GM23248 (cell line): ENCODE measurements at regions not wholly inside any gene's neighbourhood (a gene's known extent, or its start where the extent isn't known, plus 50 kb on each side); places are given as distances from the start of the nearest gene placed in this dataset.

Experiments used
- DNase-seq: peaks from one replicate; pipeline ENCODE4 v3.0.0-alpha.2; 2015
- H2AFZ ChIP-seq: fragments of 200-600 bp; sonication (generic); 2 replicates; pipeline ENCODE4 v1.6.1; 2016; ENCODE audit warnings: antibody characterized with exemption
- H3F3A ChIP-seq: fragments of 200-600 bp; sonication (generic); 2 replicates; pipeline ENCODE4 v1.6.1; 2016; ENCODE audit warnings: mild to moderate bottlenecking, antibody characterized with exemption, mixed run types; ENCODE audit not compliant: insufficient read depth
- H3K27ac ChIP-seq: fragments of 200-600 bp; sonication (generic); 2 replicates; pipeline ENCODE4 v1.5.1; 2016; ENCODE audit warnings: mild to moderate bottlenecking
- H3K27me3 ChIP-seq: fragments of 200-600 bp; sonication (generic); replicated peaks from 2 replicates; pipeline ENCODE4 v1.6.1; 2016; ENCODE audit warnings: mild to moderate bottlenecking; ENCODE audit not compliant: insufficient read depth
- H3K36me3 ChIP-seq: fragments of 200-600 bp; sonication (generic); 2 replicates; pipeline ENCODE4 v1.6.1; 2016; ENCODE audit warnings: low read depth, mild to moderate bottlenecking
- H3K4me1 ChIP-seq: fragments of 200-600 bp; sonication (generic); 2 replicates; pipeline ENCODE4 v1.6.1; 2016; ENCODE audit warnings: mild to moderate bottlenecking; ENCODE audit not compliant: insufficient read depth
- H3K4me2 ChIP-seq: fragments of 200-600 bp; sonication (generic); one replicate; pipeline ENCODE4 v1.6.1; 2016; ENCODE audit warnings: mild to moderate bottlenecking; ENCODE audit not compliant: unreplicated experiment
- H3K4me3 ChIP-seq: fragments of 200-600 bp; sonication (generic); 2 replicates; pipeline ENCODE4 v1.5.1; 2016; ENCODE audit warnings: mild to moderate bottlenecking
- H3K79me2 ChIP-seq: fragments of 200-600 bp; sonication (generic); 2 replicates; pipeline ENCODE4 v1.6.1; 2016; ENCODE audit warnings: mild to moderate bottlenecking; ENCODE audit not compliant: insufficient read depth
- H3K9ac ChIP-seq: fragments of 200-600 bp; sonication (generic); 2 replicates; pipeline ENCODE4 v1.6.1; 2016; ENCODE audit warnings: mild to moderate bottlenecking
- H3K9me2 ChIP-seq: fragments of 200-600 bp; sonication (generic); 2 replicates; pipeline ENCODE4 v1.6.1; 2016; ENCODE audit warnings: mixed run types, mild to moderate bottlenecking, moderate library complexity; ENCODE audit not compliant: insufficient read depth
- H3K9me3 ChIP-seq: fragments of 200-600 bp; sonication (generic); one replicate; pipeline ENCODE4 v1.6.1; 2017; ENCODE audit warnings: low read depth
- H4K20me1 ChIP-seq: fragments of 200-600 bp; sonication (generic); 2 replicates; pipeline ENCODE4 v1.6.0; 2016; ENCODE audit not compliant: insufficient read depth
- EZH2 ChIP-seq: fragments of 200-600 bp; sonication (generic); IDR thresholded peaks from 2 replicates; pipeline ENCODE4 v1.6.1; 2018; ENCODE audit warnings: antibody characterized with exemption, mild to moderate bottlenecking; ENCODE audit not compliant: insufficient read depth, poor library complexity, severe bottlenecking
- EZH2phosphoT487 ChIP-seq: fragments of 200-600 bp; sonication (generic); IDR thresholded peaks from 2 replicates; pipeline ENCODE4 v1.6.1; 2018; ENCODE audit warnings: antibody characterized with exemption, moderate library complexity, mild to moderate bottlenecking, low read depth; ENCODE audit not compliant: insufficient read depth
- WGBS, 2 experiments: methylation state at CpG; one replicate each; pipeline ENCODE4 v1.1.6; 2015 to 2017; ENCODE audit warnings: low lambda C conversion rate in 2 of 2, low coverage in 1 of 2; ENCODE audit errors: missing lambda C conversion rate in 2 of 2; 5-methylcytosine and 5-hydroxymethylcytosine counted together
- in situ Hi-C: fragments of 300-500 bp; cut with MboI; formaldehyde crosslinking; loops from 2 replicates; pipeline ENCODE4 v1.15.0; 2020

DNA sequence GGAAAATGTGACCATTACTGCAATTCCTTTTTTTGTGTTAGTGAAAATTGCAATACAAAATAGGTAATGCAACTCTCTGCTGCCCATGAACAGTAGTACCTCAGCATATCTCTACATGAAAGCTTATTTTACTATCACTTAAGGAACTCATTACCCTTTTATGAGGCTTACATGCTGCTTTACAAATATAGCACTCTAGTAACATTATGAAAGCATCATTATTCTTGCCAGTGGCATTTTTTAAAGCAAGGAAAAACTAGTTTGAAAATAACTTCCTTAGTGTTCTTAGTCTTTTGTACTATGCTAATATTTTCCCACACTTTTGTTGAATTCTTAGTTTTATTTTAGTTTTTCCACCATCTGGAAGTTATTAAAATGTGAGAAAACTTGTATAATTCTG lies 797.3 kb upstream of the ARRDC3 start:
- TF ChIP-seq EZH2: no peak
- no peak for TF ChIP-seq EZH2phosphoT487
- Histone ChIP-seq H3F3A (no peaks in the 10 kb centered on the region), H3K27me3 (no peaks in the 10 kb centered on the region), H3K9me3 (no peaks in the 10 kb centered on the region), H3K4me2 (no peak overlapping the region), H3K79me2 (no peaks in the 10 kb centered on the region), H3K9ac (no peak overlapping the region), H3K4me1 (no peaks in the 10 kb centered on the region), H2AFZ (no peak overlapping the region), H3K4me3 (no peak overlapping the region), H4K20me1 (no peaks in the 10 kb centered on the region), H3K9me2 (no peaks in the 10 kb centered on the region), H3K27ac (no peak overlapping the region), H3K36me3 (no peaks in the 10 kb centered on the region)
- no peak for DNase-seq
- in situ Hi-C loops: no loop called here

DNA sequence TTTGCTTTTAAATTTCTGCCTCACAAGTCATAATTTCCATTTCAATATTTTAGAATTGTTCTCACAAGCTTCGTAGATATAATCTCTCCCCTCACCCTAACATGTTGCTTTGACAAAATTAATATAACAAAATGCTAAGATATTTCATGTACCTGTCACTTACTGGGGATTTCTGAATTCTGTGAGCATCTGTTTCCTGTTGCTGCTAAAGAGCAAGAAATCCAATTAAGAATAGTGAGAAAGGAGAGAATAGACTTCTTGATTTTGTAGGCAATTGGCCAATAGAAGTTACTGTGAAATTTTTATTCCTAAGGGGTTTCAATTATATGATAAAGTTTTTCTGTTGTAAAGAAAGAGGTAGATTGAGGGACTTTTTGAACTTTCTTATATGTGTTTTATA lies 796.5 kb upstream of the ARRDC3 start:
- H3K4me3 ChIP-seq: no peak overlapping the region
- DNase-seq: no peak
- no peaks in the 10 kb centered on the region for H3K79me2 ChIP-seq
- no peaks in the 10 kb centered on the region for H3K9me2 ChIP-seq
- no peak overlapping the region for H2AFZ ChIP-seq
- H3K4me2 ChIP-seq: no peak overlapping the region
- H3K9me3 ChIP-seq: no peaks in the 10 kb centered on the region
- no peak for TF ChIP-seq EZH2phosphoT487
- TF ChIP-seq EZH2: no peak
- H3K36me3 ChIP-seq: no peaks in the 10 kb centered on the region
- whole genome bisulfite sequencing, 2 experiments: 0 to 10% methylated on average over 1 of the region's 1 CpG
- H3K9ac ChIP-seq: no peak overlapping the region
- no peaks in the 10 kb centered on the region for H4K20me1 ChIP-seq
- in situ Hi-C loops: no loop called here
- no peak overlapping the region for H3K27ac ChIP-seq
- no peaks in the 10 kb centered on the region for H3F3A ChIP-seq
- no peaks in the 10 kb centered on the region for H3K4me1 ChIP-seq
- H3K27me3 ChIP-seq: no peaks in the 10 kb centered on the region

DNA sequence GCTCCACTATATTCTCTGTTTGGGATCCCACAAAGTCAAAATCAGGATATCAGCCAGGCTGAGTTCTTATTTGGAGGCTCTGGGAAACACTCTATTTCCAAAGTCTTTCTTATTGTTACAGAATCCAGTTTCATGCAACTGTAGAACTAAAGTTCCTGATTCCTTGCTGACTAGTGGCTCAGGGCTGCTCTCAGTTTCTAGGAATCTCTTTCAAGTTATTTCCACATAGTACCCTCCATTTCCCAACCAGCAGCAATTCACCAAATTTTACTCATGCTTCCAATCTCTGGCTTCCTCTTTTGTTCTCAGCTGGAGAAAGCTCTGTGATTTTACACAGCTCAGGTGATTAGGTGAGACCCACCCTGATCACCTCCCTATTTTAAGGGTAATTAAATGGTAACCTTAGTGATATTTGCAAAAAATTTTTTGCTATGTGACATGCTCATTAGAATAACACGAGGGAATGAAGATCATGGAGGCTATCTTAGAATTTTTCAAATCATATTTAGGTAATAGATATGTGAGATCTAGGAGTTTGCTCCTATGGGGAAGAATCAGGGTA lies 794.9 kb upstream of the ARRDC3 start:
- Histone ChIP-seq H3K27me3 (no peaks in the 10 kb centered on the region), H4K20me1 (no peaks in the 10 kb centered on the region), H3F3A (no peaks in the 10 kb centered on the region), H3K4me2 (no peak overlapping the region), H3K9me3 (no peaks in the 10 kb centered on the region), H3K9me2 (no peaks in the 10 kb centered on the region), H3K9ac (no peak overlapping the region), H2AFZ (no peak overlapping the region), H3K4me1 (no peaks in the 10 kb centered on the region), H3K4me3 (no peak overlapping the region), H3K36me3 (no peaks in the 10 kb centered on the region), H3K27ac (no peak overlapping the region), H3K79me2 (no peaks in the 10 kb centered on the region)
- peak; percentile 10 for DNase-seq
- 4 to 11% methylated on average over 1 of the region's 1 CpG for WGBS, 2 experiments
- no peak for TF ChIP-seq EZH2phosphoT487
- no peak for TF ChIP-seq EZH2
- in situ Hi-C loops: no loop called here

DNA sequence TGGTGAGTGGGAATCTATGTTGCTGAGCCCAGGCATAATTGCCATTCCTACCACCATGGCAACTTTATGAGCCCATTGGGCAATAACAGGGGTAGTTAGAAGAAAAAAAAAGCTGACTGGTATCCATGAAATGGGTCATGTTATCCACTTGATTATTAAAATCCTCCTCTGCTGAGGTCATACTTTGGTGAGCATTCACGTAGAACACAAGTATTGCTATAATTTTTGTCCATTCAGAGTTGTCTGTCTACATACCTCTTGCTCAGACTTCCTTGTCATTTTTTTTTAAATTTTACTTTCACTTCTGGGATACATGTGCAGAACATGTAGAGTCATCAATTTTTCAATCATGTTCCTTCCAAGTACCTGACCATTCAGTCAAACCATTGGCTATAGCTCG lies 780.8 kb upstream of the ARRDC3 start:
- H3K27me3 ChIP-seq: no peaks in the 10 kb centered on the region
- no peaks in the 10 kb centered on the region for H3K9me2 ChIP-seq
- H3K4me3 ChIP-seq: no peak overlapping the region
- no peaks in the 10 kb centered on the region for H4K20me1 ChIP-seq
- no peak overlapping the region for H3K9ac ChIP-seq
- no peak for TF ChIP-seq EZH2
- TF ChIP-seq EZH2phosphoT487: no peak
- no peaks in the 10 kb centered on the region for H3K79me2 ChIP-seq
- no peaks in the 10 kb centered on the region for H3K9me3 ChIP-seq
- in situ Hi-C loops: no loop called here
- H3K4me2 ChIP-seq: no peak overlapping the region
- H3F3A ChIP-seq: no peaks in the 10 kb centered on the region
- no peaks in the 10 kb centered on the region for H3K36me3 ChIP-seq
- no peaks in the 10 kb centered on the region for H3K4me1 ChIP-seq
- no peak overlapping the region for H2AFZ ChIP-seq
- no peak for DNase-seq
- H3K27ac ChIP-seq: no peak overlapping the region
- WGBS, 2 experiments: 14 to 16% methylated on average over 2 of the region's 2 CpGs

DNA sequence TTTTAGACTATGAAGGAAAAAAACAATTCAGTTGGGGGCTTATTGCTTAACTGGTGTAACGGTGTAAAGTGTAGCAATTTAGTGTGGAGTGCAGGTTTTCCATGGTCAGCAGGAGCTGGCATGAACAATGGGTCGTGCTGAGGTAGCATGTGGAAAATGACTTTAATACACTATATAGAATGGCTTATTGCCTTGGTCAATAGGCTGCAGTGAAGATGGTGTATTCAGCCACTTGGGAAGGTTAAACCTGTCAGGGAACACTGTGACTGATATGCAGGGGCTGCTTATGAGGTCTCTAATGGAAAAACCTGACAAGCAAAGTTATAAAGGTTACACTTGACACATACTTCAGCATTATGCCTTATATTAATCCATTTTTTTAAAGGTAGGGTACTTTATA lies 764.7 kb upstream of the ARRDC3 start:
- Histone ChIP-seq H4K20me1 (no peaks in the 10 kb centered on the region), H3K79me2 (no peaks in the 10 kb centered on the region), H3K36me3 (no peaks in the 10 kb centered on the region), H3F3A (no peaks in the 10 kb centered on the region), H3K4me1 (no peaks in the 10 kb centered on the region), H3K4me3 (no peak overlapping the region), H3K4me2 (no peak overlapping the region), H3K9me2 (no peaks in the 10 kb centered on the region), H2AFZ (no peak overlapping the region), H3K27ac (no peak overlapping the region), H3K9me3 (no peaks in the 10 kb centered on the region), H3K9ac (no peak overlapping the region), H3K27me3 (no peaks in the 10 kb centered on the region)
- 13 to 34% methylated on average over 2 of the region's 2 CpGs for WGBS, 2 experiments
- in situ Hi-C loops: no loop called here
- no peak for DNase-seq
- no peak for TF ChIP-seq EZH2phosphoT487
- no peak for TF ChIP-seq EZH2
